ENCODE measurements at regions not wholly inside any gene's neighbourhood (a gene's known extent, or its start where the extent isn't known, plus 50 kb on each side); places are given as distances from the start of the nearest gene placed in this dataset.

- POLR2A ChIA-PET: no interaction called here
- CTCF ChIA-PET: no interaction called here
- H3K27me3 Mint-ChIP-seq: peaks cover 5% of the 10 kb centered on the region
- no peak overlapping the region for H3K4me3 Mint-ChIP-seq
- no peaks in the 10 kb centered on the region for H3K4me1 Mint-ChIP-seq
- no peaks in the 10 kb centered on the region for H3K36me3 Mint-ChIP-seq (ENCODE audit: low read depth)
- H3K9me3 Mint-ChIP-seq: no peaks in the 10 kb centered on the region
- DNase-seq: no peak
- H3K27ac Mint-ChIP-seq: no peak overlapping the region
These were observed 424.0 kb downstream of the MATN1 start for GRCh38 chr1:30299393-30299792.

GRCh38 chr1:30295674-30296073 lies 427.7 kb downstream of the MATN1 start:
- CTCF ChIA-PET: no interaction called here
- peaks cover 22% of the 10 kb centered on the region for H3K27me3 Mint-ChIP-seq
- POLR2A ChIA-PET: no interaction called here
- H3K4me3 Mint-ChIP-seq: no peak overlapping the region
- no peaks in the 10 kb centered on the region for H3K4me1 Mint-ChIP-seq
- H3K27ac Mint-ChIP-seq: no peak overlapping the region
- H3K36me3 Mint-ChIP-seq (ENCODE audit: low read depth): no peaks in the 10 kb centered on the region
- no peaks in the 10 kb centered on the region for H3K9me3 Mint-ChIP-seq
- no peak for DNase-seq

DNA sequence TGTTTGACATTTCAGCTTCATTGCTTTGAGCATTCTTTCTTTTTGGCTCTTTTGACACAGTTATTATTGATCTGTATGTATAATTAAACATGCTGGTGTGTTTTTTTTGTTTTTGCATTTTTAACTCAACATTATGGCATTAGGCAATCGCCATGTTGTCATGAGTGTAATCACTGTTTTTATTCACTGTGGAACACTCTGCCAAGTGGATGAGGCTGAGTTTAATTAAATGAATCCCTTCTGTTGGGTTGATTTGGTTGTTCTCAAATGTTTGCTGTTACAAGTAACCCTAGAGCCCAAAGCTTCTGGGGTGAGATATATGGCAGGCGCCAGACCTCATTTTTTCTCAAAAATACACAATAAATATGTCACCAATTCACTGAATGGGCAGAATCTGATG lies 428.1 kb downstream of the MATN1 start:
- ChIA-PET CTCF (no interaction called here), POLR2A (no interaction called here)
- Mint-ChIP-seq H3K4me3 (no peak overlapping the region), H3K27ac (no peak overlapping the region), H3K4me1 (no peaks in the 10 kb centered on the region), H3K9me3 (no peaks in the 10 kb centered on the region), H3K27me3 (peaks cover 23% of the 10 kb centered on the region), H3K36me3 (ENCODE audit: low read depth) (no peaks in the 10 kb centered on the region)
- no peak for DNase-seq

DNA sequence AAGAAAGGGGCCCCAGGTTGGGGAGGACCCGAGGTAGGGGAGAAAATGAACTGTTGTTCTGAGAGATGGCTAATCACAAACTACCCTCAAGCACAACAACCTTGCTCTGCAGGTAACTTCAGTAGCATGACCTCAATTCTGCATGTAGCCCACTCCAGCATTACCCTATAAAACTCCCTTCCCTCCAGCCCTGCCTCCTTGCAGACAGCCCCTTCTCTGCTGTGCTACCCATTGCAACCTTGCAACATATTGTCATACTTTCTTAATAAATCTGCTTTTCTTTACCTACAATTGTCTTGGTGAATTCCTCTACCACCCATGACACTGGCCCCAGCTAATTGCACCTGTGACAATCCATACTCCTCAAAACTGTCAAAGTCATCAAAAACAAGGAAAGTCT lies 428.9 kb downstream of the MATN1 start:
- ChIA-PET POLR2A (no interaction called here), CTCF (interaction anchor here (0.5 kb wide), 1 partner anchor 43 kb away, joined by 3 read pairs; no protein-coding TSS in a partner anchor)
- no peak overlapping the region for H3K4me3 Mint-ChIP-seq
- H3K9me3 Mint-ChIP-seq: no peaks in the 10 kb centered on the region
- H3K27me3 Mint-ChIP-seq: peaks cover 23% of the 10 kb centered on the region
- H3K4me1 Mint-ChIP-seq: no peaks in the 10 kb centered on the region
- no peaks in the 10 kb centered on the region for H3K36me3 Mint-ChIP-seq (ENCODE audit: low read depth)
- no peak overlapping the region for H3K27ac Mint-ChIP-seq
- DNase-seq: no peak

GRCh38 chr1:30292451-30292850 lies 430.9 kb downstream of the MATN1 start:
- Mint-ChIP-seq H3K27me3 (peaks cover 23% of the 10 kb centered on the region), H3K4me3 (no peak overlapping the region), H3K36me3 (ENCODE audit: low read depth) (no peaks in the 10 kb centered on the region), H3K9me3 (no peaks in the 10 kb centered on the region), H3K4me1 (no peaks in the 10 kb centered on the region), H3K27ac (no peak overlapping the region)
- ChIA-PET CTCF (no interaction called here), POLR2A (no interaction called here)
- no peak for DNase-seq

- DNase-seq: no peak
- H3K4me3 Mint-ChIP-seq: no peak overlapping the region
- H3K4me1 Mint-ChIP-seq: no peaks in the 10 kb centered on the region
- H3K36me3 Mint-ChIP-seq (ENCODE audit: low read depth): no peaks in the 10 kb centered on the region
- no peaks in the 10 kb centered on the region for H3K9me3 Mint-ChIP-seq
- H3K27ac Mint-ChIP-seq: no peak overlapping the region
- CTCF ChIA-PET: no interaction called here
- POLR2A ChIA-PET: no interaction called here
- peaks cover 22% of the 10 kb centered on the region for H3K27me3 Mint-ChIP-seq
These were observed 431.9 kb downstream of the MATN1 start for GRCh38 chr1:30291526-30291925.

GRCh38 chr1:30290581-30290980 lies 432.8 kb downstream of the MATN1 start:
- no peak for DNase-seq
- CTCF ChIA-PET: no interaction called here
- POLR2A ChIA-PET: no interaction called here
- Mint-ChIP-seq H3K9me3 (no peaks in the 10 kb centered on the region), H3K36me3 (ENCODE audit: low read depth) (no peaks in the 10 kb centered on the region), H3K4me3 (no peak overlapping the region), H3K27ac (no peak overlapping the region), H3K4me1 (no peaks in the 10 kb centered on the region), H3K27me3 (peaks cover 22% of the 10 kb centered on the region)

GRCh38 chr1:30287976-30288375 lies 435.4 kb downstream of the MATN1 start:
- no peaks in the 10 kb centered on the region for H3K36me3 Mint-ChIP-seq (ENCODE audit: low read depth)
- H3K27ac Mint-ChIP-seq: no peak overlapping the region
- DNase-seq: no peak
- CTCF ChIA-PET: no interaction called here
- peaks cover 6% of the 10 kb centered on the region for H3K4me1 Mint-ChIP-seq
- no peak overlapping the region for H3K4me3 Mint-ChIP-seq
- POLR2A ChIA-PET: no interaction called here
- peaks cover 5% of the 10 kb centered on the region for H3K9me3 Mint-ChIP-seq
- H3K27me3 Mint-ChIP-seq: peaks cover 17% of the 10 kb centered on the region

- Mint-ChIP-seq H3K4me1 (peaks cover 12% of the 10 kb centered on the region), H3K4me3 (no peak overlapping the region), H3K36me3 (ENCODE audit: low read depth) (no peaks in the 10 kb centered on the region), H3K27ac (no peak overlapping the region), H3K9me3 (peaks cover 6% of the 10 kb centered on the region), H3K27me3 (peaks cover 18% of the 10 kb centered on the region)
- POLR2A ChIA-PET: no interaction called here
- DNase-seq: no peak
- CTCF ChIA-PET: no interaction called here
These were observed 436.2 kb downstream of the MATN1 start for GRCh38 chr1:30286988-30287839.

GRCh38 chr1:30286241-30286987 lies 437.0 kb downstream of the MATN1 start:
- H3K9me3 Mint-ChIP-seq: peaks cover 6% of the 10 kb centered on the region
- H3K4me3 Mint-ChIP-seq: no peak overlapping the region
- no peak for DNase-seq
- H3K4me1 Mint-ChIP-seq: peaks cover 12% of the 10 kb centered on the region
- H3K27ac Mint-ChIP-seq: no peak overlapping the region
- CTCF ChIA-PET: no interaction called here
- no peaks in the 10 kb centered on the region for H3K36me3 Mint-ChIP-seq (ENCODE audit: low read depth)
- POLR2A ChIA-PET: no interaction called here
- peaks cover 16% of the 10 kb centered on the region for H3K27me3 Mint-ChIP-seq

- POLR2A ChIA-PET: no interaction called here
- CTCF ChIA-PET: no interaction called here
- Mint-ChIP-seq H3K27ac (no peak overlapping the region), H3K4me1 (peaks cover 12% of the 10 kb centered on the region), H3K4me3 (no peak overlapping the region), H3K36me3 (ENCODE audit: low read depth) (no peaks in the 10 kb centered on the region), H3K27me3 (peaks cover 16% of the 10 kb centered on the region), H3K9me3 (peaks cover 6% of the 10 kb centered on the region)
- no peak for DNase-seq
These were observed 437.9 kb downstream of the MATN1 start for GRCh38 chr1:30285501-30285932.

- POLR2A ChIA-PET: no interaction called here
- CTCF ChIA-PET: no interaction called here
- DNase-seq: no peak
- peaks cover 12% of the 10 kb centered on the region for H3K4me1 Mint-ChIP-seq
- no peak overlapping the region for H3K27ac Mint-ChIP-seq
- no peak overlapping the region for H3K4me3 Mint-ChIP-seq
- peaks cover 18% of the 10 kb centered on the region for H3K27me3 Mint-ChIP-seq
- H3K9me3 Mint-ChIP-seq: peaks cover 6% of the 10 kb centered on the region
- no peaks in the 10 kb centered on the region for H3K36me3 Mint-ChIP-seq (ENCODE audit: low read depth)
These were observed 438.5 kb downstream of the MATN1 start for GRCh38 chr1:30284728-30285475.

DNA sequence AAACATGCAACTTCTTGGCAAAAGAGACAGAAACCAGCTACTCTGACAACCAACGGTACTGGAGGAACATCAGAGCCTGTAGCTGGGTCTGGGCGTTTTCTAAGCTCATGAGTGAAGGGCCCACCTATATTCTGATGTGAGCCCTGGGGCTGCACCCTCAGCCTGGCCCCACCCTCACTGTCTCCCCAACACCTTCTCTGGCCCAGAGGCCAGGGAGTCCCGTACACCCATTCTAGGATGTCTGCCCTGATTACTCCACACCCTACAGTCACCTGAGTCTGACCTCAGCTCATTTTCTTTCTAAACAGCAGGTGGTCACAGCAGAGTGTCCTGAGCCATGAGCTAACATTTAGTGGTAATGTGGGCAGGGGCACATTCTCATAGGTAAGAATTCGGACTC lies 439.2 kb downstream of the MATN1 start:
- Mint-ChIP-seq H3K9me3 (peaks cover 6% of the 10 kb centered on the region), H3K4me1 (peaks cover 12% of the 10 kb centered on the region), H3K4me3 (no peak overlapping the region), H3K27ac (no peak overlapping the region), H3K27me3 (peaks cover 18% of the 10 kb centered on the region), H3K36me3 (ENCODE audit: low read depth) (no peaks in the 10 kb centered on the region)
- ChIA-PET CTCF (no interaction called here), POLR2A (no interaction called here)
- no peak for DNase-seq
